Keratinocyte (primary cell): ENCODE measurements at regions not wholly inside any gene's neighbourhood (a gene's known extent, or its start where the extent isn't known, plus 50 kb on each side); places are given as distances from the start of the nearest gene placed in this dataset.

Experiments used
- DNase-seq: peaks from one replicate; pipeline ENCODE4 v3.0.0-alpha.2; 2011; ENCODE audit warnings: low read depth, missing footprints, low spot score
- FAIRE-seq: peaks from 2 replicates; lab custom pipeline; 2011; peaks lifted over from hg19 to GRCh38; lab: Jason Lieb, UNC
- H2AFZ ChIP-seq: 2 replicates; pipeline ENCODE4 v1.6.0; 2012; ENCODE audit warnings: low read length, control low read depth, inconsistent platforms; ENCODE audit not compliant: control insufficient read depth
- H3K27ac ChIP-seq: 2 replicates; pipeline ENCODE4 v1.5.1; 2011; ENCODE audit warnings: low read length; ENCODE audit not compliant: control insufficient read depth, insufficient read depth
- H3K27me3 ChIP-seq: 3 replicates; pipeline ENCODE4 v1.6.0; 2011; ENCODE audit warnings: low read length; ENCODE audit not compliant: control insufficient read depth, insufficient read depth; ENCODE audit errors: extremely low read depth
- H3K36me3 ChIP-seq, 2 experiments: 2 replicates in 1 of 2; 3 replicates in 1 of 2; pipeline ENCODE4 v1.5.1; 2011; ENCODE audit warnings: low read length in 2 of 2, mild to moderate bottlenecking in 1 of 2; ENCODE audit not compliant: control insufficient read depth in 2 of 2, insufficient read depth in 2 of 2; ENCODE audit errors: extremely low read depth in 1 of 2
- H3K4me1 ChIP-seq: 3 replicates; pipeline ENCODE4 v1.5.1; 2011; ENCODE audit warnings: low read length; ENCODE audit not compliant: control insufficient read depth, insufficient read depth; ENCODE audit errors: extremely low read depth
- H3K4me2 ChIP-seq: 3 replicates; pipeline ENCODE4 v1.6.0; 2011; ENCODE audit warnings: low read depth, low read length; ENCODE audit not compliant: control insufficient read depth, insufficient read depth; ENCODE audit errors: extremely low read depth
- H3K4me3 ChIP-seq, 3 experiments: fragments of 200-600 bp in 1 of 3; sonication (generic) in 1 of 3; 2 replicates in 2 of 3; 3 replicates in 1 of 3; pipeline ENCODE4 v1.5.1; 2011 to 2016; ENCODE audit warnings: low read length in 3 of 3, mild to moderate bottlenecking in 3 of 3, control low read depth in 2 of 3, inconsistent platforms in 1 of 3, low read depth in 1 of 3, mixed read lengths in 1 of 3, mixed run types in 1 of 3, moderate library complexity in 1 of 3; ENCODE audit not compliant: control insufficient read depth in 2 of 3, insufficient read depth in 2 of 3; ENCODE audit errors: extremely low read depth in 1 of 3
- H3K79me2 ChIP-seq: 2 replicates; pipeline ENCODE4 v1.6.0; 2012; ENCODE audit warnings: low read length; ENCODE audit not compliant: control insufficient read depth, insufficient read depth
- H3K9ac ChIP-seq: 3 replicates; pipeline ENCODE4 v1.6.0; 2011; ENCODE audit warnings: low read length; ENCODE audit not compliant: control insufficient read depth, insufficient read depth; ENCODE audit errors: extremely low read depth
- H3K9me1 ChIP-seq: 3 replicates; pipeline ENCODE4 v1.6.0; 2011; ENCODE audit warnings: low read length; ENCODE audit not compliant: control insufficient read depth, insufficient read depth; ENCODE audit errors: extremely low read depth
- H3K9me3 ChIP-seq: 2 replicates; pipeline ENCODE4 v1.5.1; 2012; ENCODE audit warnings: low read depth, low read length; ENCODE audit not compliant: control insufficient read depth
- H4K20me1 ChIP-seq: 3 replicates; pipeline ENCODE4 v1.6.0; 2011; ENCODE audit warnings: low read length; ENCODE audit not compliant: control insufficient read depth, insufficient read depth; ENCODE audit errors: extremely low read depth
- CTCF ChIP-seq, 3 experiments: IDR thresholded peaks in 1 of 3; conservative IDR thresholded peaks in 1 of 3; optimal IDR thresholded peaks in 1 of 3; 2 replicates in 2 of 3; 3 replicates in 1 of 3; pipeline versions ENCODE3 to v1.5.1; 2011; ENCODE audit warnings: low read length in 3 of 3, mild to moderate bottlenecking in 3 of 3, moderate library complexity in 2 of 3, control low read depth in 1 of 3, inconsistent platforms in 1 of 3; ENCODE audit not compliant: insufficient read depth in 2 of 3; ENCODE audit errors: extremely low read depth in 1 of 3
- EZH2 ChIP-seq: IDR thresholded peaks from one replicate; pipeline ENCODE4 v1.6.1; 2012; ENCODE audit warnings: inconsistent platforms, mild to moderate bottlenecking, low read length, moderate library complexity
- dilution Hi-C: fragments of 300-500 bp; cut with MboI; formaldehyde crosslinking; loops from one replicate; pipeline ENCODE4 v1.7.0; 2020; ENCODE audit warnings: low sequenced_read_pairs; ENCODE audit not compliant: extremely low pct_ligation_motif_present

- H3K9ac ChIP-seq, result no peak overlapping the region
These were observed 551.9 kb upstream of the KIRREL3 start for GRCh38 chr11:127552446-127552845.

GRCh38 chr11:127531167-127531566 lies 530.6 kb upstream of the KIRREL3 start:
- Histone ChIP-seq H3K9me3 (no peaks in the 10 kb centered on the region), H3K36me3 (no peaks in the 10 kb centered on the region), H3K4me2 (no peak overlapping the region), H3K4me1 (no peaks in the 10 kb centered on the region), H3K9ac (no peak overlapping the region), H4K20me1 (no peaks in the 10 kb centered on the region), H3K79me2 (no peaks in the 10 kb centered on the region), H3K9me1 (no peaks in the 10 kb centered on the region), H2AFZ (no peak overlapping the region), H3K4me3 (no peak overlapping the region), H3K27me3 (no peaks in the 10 kb centered on the region), H3K27ac (no peak overlapping the region)
- no peak for TF ChIP-seq CTCF (optimal IDR thresholded peaks at IDR 0.05 in 1 of 3, IDR thresholded peaks at IDR 0.05 in 1 of 3, conservative IDR thresholded peaks at IDR 0.05 in 1 of 3; ENCODE audit: extremely low read depth in 1 of 3, insufficient read depth in 2 of 3, low read length in 3 of 3)
- no peak for TF ChIP-seq EZH2
- dilution Hi-C loops, result no loop called here
- DNase-seq (no peak), FAIRE-seq (no peak)

More at GRCh38 chr11:127552446-127552845, 551.9 kb upstream of the KIRREL3 start:
- DNase-seq (no peak), FAIRE-seq (no peak)
- dilution Hi-C loops, result no loop called here
- Histone ChIP-seq H3K79me2 (no peaks in the 10 kb centered on the region), H3K9me1 (no peaks in the 10 kb centered on the region), H3K27ac (no peak overlapping the region), H3K4me3 (no peak overlapping the region), H4K20me1 (no peaks in the 10 kb centered on the region), H3K36me3 (no peaks in the 10 kb centered on the region), H2AFZ (no peak overlapping the region), H3K9me3 (no peaks in the 10 kb centered on the region), H3K4me2 (no peak overlapping the region), H3K4me1 (no peaks in the 10 kb centered on the region), H3K27me3 (no peaks in the 10 kb centered on the region)
- TF ChIP-seq CTCF (optimal IDR thresholded peaks at IDR 0.05 in 1 of 3, IDR thresholded peaks at IDR 0.05 in 1 of 3, conservative IDR thresholded peaks at IDR 0.05 in 1 of 3; ENCODE audit: extremely low read depth in 1 of 3, insufficient read depth in 2 of 3, low read length in 3 of 3) (no peak), EZH2 (no peak)
